ENCODE measurements at regions not wholly inside any gene's neighbourhood (a gene's known extent, or its start where the extent isn't known, plus 50 kb on each side); places are given as distances from the start of the nearest gene placed in this dataset.

- DNase-seq (ENCODE audit: low read depth), result no peak
Observed at GRCh38 chr3:30945291-30945690, 50.8 kb upstream of the GADL1 start.

- no peak for DNase-seq (ENCODE audit: low read depth)
Observed at GRCh38 chr3:30948426-30948825, 54.0 kb upstream of the GADL1 start.

- DNase-seq (ENCODE audit: low read depth), result no peak
Observed at GRCh38 chr3:30951826-30952225, 57.4 kb upstream of the GADL1 start.

GRCh38 chr3:30952786-30953185 is 58.3 kb upstream of the GADL1 start:
- peak; percentile 24 for DNase-seq (ENCODE audit: low read depth)

GRCh38 chr3:30954426-30954825 is 60.0 kb upstream of the GADL1 start:
- no peak for DNase-seq (ENCODE audit: low read depth)

GRCh38 chr3:30962084-30962483 is 67.6 kb upstream of the GADL1 start:
- no peak for DNase-seq (ENCODE audit: low read depth)

GRCh38 chr3:30962493-30962892 is 68.0 kb upstream of the GADL1 start:
- no peak for DNase-seq (ENCODE audit: low read depth)

- no peak for DNase-seq (ENCODE audit: low read depth)
Observed at GRCh38 chr3:30963223-30963722, 68.8 kb upstream of the GADL1 start.

- no peak for DNase-seq (ENCODE audit: low read depth)
Observed at GRCh38 chr3:30964612-30965011, 70.2 kb upstream of the GADL1 start.

GRCh38 chr3:30966896-30967295 is 72.4 kb upstream of the GADL1 start:
- DNase-seq (ENCODE audit: low read depth), result no peak

GRCh38 chr3:30970183-30970582 is 75.7 kb upstream of the GADL1 start:
- peak; percentile 21 for DNase-seq (ENCODE audit: low read depth)

GRCh38 chr3:30972449-30972848 is 78.0 kb upstream of the GADL1 start:
- no peak for DNase-seq (ENCODE audit: low read depth)

GRCh38 chr3:30974071-30974470 is 79.6 kb upstream of the GADL1 start:
- no peak for DNase-seq (ENCODE audit: low read depth)

- no peak for DNase-seq (ENCODE audit: low read depth)
Observed at GRCh38 chr3:30977592-30977991, 83.1 kb upstream of the GADL1 start.

- DNase-seq (ENCODE audit: low read depth), result no peak
Observed at GRCh38 chr3:30980993-30981392, 86.5 kb upstream of the GADL1 start.

- no peak for DNase-seq (ENCODE audit: low read depth)
Observed at GRCh38 chr3:30982416-30983075, 88.1 kb upstream of the GADL1 start.

GRCh38 chr3:30984855-30985749 is 90.6 kb upstream of the GADL1 start:
- DNase-seq (ENCODE audit: low read depth), result peak; percentile 17

GRCh38 chr3:30986551-30986950 is 92.1 kb upstream of the GADL1 start:
- no peak for DNase-seq (ENCODE audit: low read depth)

GRCh38 chr3:30988769-30989168 is 94.3 kb upstream of the GADL1 start:
- no peak for DNase-seq (ENCODE audit: low read depth)

- DNase-seq (ENCODE audit: low read depth), result no peak
Observed at GRCh38 chr3:30989276-30990030, 95.0 kb upstream of the GADL1 start.

GRCh38 chr3:30996467-30996866 is 102.0 kb upstream of the GADL1 start:
- DNase-seq (ENCODE audit: low read depth), result no peak

GRCh38 chr3:31002730-31003129 is 108.3 kb upstream of the GADL1 start:
- no peak for DNase-seq (ENCODE audit: low read depth)

Measured in EH (cell line).